ENCODE measurements at regions not wholly inside any gene's neighbourhood (a gene's known extent, or its start where the extent isn't known, plus 50 kb on each side); places are given as distances from the start of the nearest gene placed in this dataset.
"Not testable (repeated sequence)": the region's sequence is repeated elsewhere in the genome, so short reads cannot be mapped to it uniquely, and the experiment has no call there.

DNA sequence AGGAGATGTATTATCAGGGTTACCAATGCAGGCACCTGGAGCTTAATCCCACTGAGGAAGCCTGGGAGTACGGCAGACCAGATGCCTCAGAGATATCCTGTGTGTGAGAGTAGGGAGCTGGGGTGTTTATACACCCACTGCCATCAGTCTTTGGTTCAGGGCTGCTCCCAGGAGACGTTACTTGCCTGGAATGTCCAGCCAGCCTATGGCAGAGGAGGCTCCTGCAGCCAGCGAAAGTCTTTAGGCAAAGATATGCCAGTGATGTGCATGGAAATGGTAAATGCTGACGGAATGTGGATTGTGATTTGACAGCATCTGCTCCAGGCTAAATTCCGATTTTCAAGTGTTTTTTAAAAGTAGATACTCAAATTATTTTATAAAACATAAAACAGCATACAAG is 282.0 kb downstream of the BTBD3 start:
- intact Hi-C loops (cut with micrococcal nuclease) = no loop called here

GRCh38 chr20:12201289-12201991 is 283.7 kb downstream of the BTBD3 start:
- intact Hi-C loops (cut with micrococcal nuclease) = no loop called here

GRCh38 chr20:12203399-12203798 is 285.7 kb downstream of the BTBD3 start:
- intact Hi-C loops (cut with micrococcal nuclease) = no loop called here

- intact Hi-C loops (cut with micrococcal nuclease) = no loop called here
Measured at GRCh38 chr20:12203981-12204380, 286.3 kb downstream of the BTBD3 start.

- intact Hi-C loops (cut with micrococcal nuclease) = no loop called here
Measured at GRCh38 chr20:12207875-12208274, 290.2 kb downstream of the BTBD3 start.

DNA sequence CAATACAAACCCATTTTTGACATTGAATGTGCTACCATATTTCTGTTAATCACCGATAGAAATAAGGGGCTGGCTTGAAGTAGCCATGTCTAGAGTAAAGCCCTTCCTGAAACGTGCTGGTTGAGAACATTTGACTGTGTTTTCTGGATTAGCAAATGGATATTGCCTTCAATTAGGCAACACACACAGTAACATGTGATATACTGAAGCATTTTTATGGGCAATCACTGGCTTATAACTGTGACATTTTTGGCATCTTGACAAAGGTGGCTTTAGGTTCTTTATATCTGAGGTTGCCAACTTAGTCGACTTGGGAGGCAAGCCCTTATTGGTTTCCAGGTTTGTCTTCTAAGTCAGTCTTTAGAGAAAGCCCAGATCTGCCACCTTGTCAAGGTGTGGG is 292.9 kb downstream of the BTBD3 start:
- intact Hi-C loops (cut with micrococcal nuclease) = no loop called here

GRCh38 chr20:12211361-12211760 is 293.7 kb downstream of the BTBD3 start:
- intact Hi-C loops (cut with micrococcal nuclease) = no loop called here

DNA sequence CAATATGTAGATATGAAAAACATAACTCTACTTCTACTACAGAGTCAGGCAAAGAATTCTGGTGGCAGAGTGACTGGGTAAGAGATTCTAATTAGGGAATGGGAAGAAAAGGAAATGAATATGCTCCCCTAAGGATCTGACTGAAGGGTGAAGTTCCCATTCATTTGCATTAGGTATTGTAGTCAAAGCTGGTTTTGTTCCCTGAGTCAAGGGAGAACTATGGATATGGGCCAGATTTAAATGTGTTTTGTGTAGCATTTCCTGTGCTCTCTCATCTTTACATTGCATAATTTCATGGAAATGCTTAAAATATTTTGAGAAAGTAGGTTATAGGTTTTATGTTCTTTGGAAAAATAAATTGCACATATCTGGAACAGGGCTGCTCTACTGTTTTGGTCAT is 299.7 kb downstream of the BTBD3 start:
- intact Hi-C loops (cut with micrococcal nuclease) = no loop called here

- intact Hi-C loops (cut with micrococcal nuclease) = no loop called here
Measured at GRCh38 chr20:12219798-12220197, 302.1 kb downstream of the BTBD3 start.

- intact Hi-C loops (cut with micrococcal nuclease) = no loop called here
Measured at GRCh38 chr20:12223057-12223456, 305.4 kb downstream of the BTBD3 start.

DNA sequence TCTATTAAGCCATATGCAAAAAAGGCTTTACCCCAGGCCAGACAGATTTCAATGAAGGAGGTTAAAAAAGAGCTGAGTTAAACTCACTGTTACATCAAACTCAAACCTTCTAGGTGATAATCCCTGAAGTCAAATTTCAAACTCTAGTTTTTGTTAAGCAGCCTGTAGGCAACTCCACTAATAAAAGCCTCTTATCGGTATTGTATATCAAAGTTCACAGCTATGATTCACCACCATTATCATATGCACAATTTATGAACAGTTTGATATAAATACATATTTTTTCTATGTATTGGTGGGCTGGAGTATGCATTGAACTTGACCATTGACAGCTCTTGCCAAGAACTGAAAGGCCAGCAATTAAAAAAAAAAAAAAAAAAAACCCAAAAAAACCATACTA is 308.2 kb downstream of the BTBD3 start:
- intact Hi-C loops (cut with micrococcal nuclease) = no loop called here

DNA sequence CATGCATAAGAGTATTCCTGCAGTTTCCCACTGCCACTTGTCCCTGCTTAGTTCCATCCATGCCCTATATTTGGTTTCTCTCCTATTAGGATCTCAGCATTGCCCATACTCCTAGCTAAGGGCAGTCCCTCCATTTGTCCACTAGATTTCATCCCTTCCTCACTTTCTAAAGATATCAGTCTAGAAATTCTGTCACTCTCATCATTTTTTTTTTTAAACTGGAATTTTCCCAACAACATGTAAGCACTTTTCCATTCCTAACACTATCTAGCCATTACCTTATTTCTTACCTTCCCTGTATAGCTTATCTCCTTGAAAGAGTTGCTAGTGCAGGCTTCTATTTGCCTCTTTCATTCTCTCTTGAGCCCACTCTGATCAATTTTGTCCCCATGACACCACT is 312.2 kb downstream of the BTBD3 start:
- intact Hi-C loops (cut with micrococcal nuclease) = no loop called here

DNA sequence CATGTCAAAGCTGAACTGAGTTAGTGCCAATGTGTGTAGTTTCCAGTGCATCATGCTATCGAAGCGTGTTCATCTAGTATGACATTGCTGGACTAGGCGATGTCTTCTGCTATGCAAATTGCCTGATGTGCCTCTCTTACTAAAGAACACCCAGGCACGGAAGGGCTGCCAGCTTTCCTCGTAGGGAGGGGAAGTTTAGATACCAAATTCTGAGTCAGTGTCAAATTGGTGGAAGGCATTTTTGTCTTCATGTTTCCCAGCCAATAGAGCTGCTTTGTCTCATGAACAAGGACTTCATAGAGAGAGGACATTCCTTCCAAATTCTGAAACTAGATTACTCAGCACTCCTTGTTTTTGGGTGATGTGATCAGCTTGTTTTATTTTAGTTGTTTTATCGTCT is 320.1 kb downstream of the BTBD3 start:
- intact Hi-C loops (cut with micrococcal nuclease) = no loop called here

GRCh38 chr20:12241065-12241464 is 323.4 kb downstream of the BTBD3 start:
- intact Hi-C loops (cut with micrococcal nuclease) = no loop called here

DNA sequence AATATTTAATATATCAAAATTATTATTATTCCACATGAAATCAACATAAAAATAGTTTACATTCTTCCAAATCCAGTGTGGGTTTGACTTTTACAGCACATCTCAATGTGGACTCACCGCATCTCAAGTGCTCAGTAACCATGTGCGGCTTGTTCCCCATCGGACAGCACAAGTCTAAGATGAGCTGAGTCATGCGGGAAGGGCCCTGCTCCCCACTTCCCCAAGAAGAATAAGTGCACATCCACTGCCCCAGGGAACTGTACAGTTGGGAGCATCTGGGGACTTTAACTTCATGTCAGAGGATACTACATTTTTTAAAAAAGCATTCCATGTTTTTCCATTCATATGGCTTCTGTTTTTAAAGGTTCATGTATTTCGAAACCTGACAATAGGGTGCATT is 325.6 kb downstream of the BTBD3 start:
- intact Hi-C loops (cut with micrococcal nuclease) = no loop called here

DNA sequence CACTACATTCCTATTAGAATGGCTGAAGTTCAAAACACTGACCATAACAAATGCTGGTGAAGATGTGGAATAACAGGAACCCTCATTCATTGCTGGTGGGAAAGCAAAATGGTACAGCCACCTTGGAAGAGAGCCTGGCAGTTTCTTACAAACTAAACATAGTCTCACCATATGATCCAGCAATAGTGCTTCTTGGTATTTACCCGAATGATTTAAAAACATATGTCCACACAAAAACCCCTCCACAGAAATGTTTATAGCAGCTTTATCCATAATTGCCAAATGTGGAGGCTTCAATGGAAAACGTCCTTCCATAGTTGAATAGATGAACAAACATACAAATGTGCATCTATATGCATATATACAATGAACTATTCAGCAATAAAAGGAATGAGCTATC is 330.8 kb downstream of the BTBD3 start:
- intact Hi-C loops (cut with micrococcal nuclease) = no loop called here

DNA sequence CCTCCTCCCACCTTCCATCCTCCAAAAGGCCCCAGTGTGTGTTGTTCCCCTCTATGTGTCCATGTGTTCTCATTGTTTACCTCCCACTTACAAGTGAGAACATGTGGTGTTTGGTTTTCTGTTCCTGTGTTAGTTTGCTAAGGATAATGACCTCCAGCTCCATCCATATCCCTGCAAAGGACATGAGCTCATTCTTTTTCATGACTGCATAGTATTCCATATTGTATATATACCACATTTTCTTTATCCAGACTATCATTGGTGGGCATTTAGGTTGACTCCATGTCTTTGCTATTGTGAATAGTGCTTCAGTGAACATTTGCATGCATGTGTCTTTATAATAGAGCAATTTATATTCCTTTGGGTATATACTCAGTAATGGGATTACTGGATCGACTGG is 333.0 kb downstream of the BTBD3 start:
- intact Hi-C loops (cut with micrococcal nuclease) = not testable (repeated sequence)

- intact Hi-C loops (cut with micrococcal nuclease) = no loop called here
Measured at GRCh38 chr20:12252793-12253192, 335.1 kb downstream of the BTBD3 start.

GRCh38 chr20:12255461-12255970 is 337.8 kb downstream of the BTBD3 start:
- intact Hi-C loops (cut with micrococcal nuclease) = no loop called here

DNA sequence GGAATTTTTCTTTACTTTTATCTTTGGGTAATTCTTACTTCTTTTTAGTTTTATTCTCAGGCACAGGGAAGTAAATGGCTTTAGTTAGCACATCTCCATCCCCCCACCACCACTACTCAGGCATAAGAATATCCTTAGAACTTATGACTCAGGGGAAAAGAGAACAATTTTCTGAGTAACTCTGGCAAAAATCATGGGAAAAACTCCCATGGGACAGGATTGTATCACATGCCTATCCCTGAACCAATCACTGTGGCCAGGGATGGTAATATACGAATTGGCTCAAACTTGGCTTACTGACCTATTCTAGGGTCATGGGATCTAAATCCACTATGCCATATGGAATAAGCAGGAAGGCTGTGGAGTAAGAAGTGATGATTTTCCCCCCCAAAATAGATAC is 339.1 kb downstream of the BTBD3 start:
- intact Hi-C loops (cut with micrococcal nuclease) = no loop called here

GRCh38 chr20:12262747-12263146 is 345.1 kb downstream of the BTBD3 start:
- intact Hi-C loops (cut with micrococcal nuclease) = no loop called here

DNA sequence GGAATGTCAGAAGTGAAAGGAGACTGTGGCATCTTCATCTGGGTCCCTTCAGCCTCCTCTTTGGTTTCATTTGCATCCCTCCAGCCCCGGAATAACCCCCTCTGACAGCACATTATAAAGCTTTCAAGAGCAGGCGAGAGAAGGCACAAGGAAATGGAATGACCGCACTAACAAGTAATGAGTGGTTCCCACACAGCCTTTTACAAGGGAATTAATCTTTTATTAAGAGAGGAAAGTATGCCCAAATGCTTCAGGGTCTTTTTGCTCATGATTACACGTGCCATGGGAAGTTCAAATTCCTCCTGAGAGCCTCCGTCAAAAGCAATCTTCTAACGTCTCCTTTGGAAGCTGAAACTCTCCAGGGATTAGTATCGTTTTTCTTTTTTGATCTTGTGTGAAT is 347.0 kb downstream of the BTBD3 start:
- intact Hi-C loops (cut with micrococcal nuclease) = no loop called here

- intact Hi-C loops (cut with micrococcal nuclease) = no loop called here
Measured at GRCh38 chr20:12265662-12266061, 348.0 kb downstream of the BTBD3 start.

GRCh38 chr20:12269579-12269978 is 351.9 kb downstream of the BTBD3 start:
- intact Hi-C loops (cut with micrococcal nuclease) = no loop called here
